IMR-90 (cell line): ENCODE measurements at regions not wholly inside any gene's neighbourhood (a gene's known extent, or its start where the extent isn't known, plus 50 kb on each side); places are given as distances from the start of the nearest gene placed in this dataset.

Experiments used
- ATAC-seq: fragments of 200-7000 bp; cut with Tn5 transposase; 2 replicates; pipeline ENCODE4 v1.9.1; 2020; ENCODE audit warnings: low read depth, mild to moderate bottlenecking, moderate library complexity
- BruUV-seq: library from RNA; stranded (reverse); fragments of 400-500 nt; replicated peaks from 2 replicates; lab custom pipeline; 2021; lab: Mats Ljungman, UMichigan
- CTCF ChIA-PET: fragments of 300-600 bp; formaldehyde crosslinking; extraction: SDS; loops from one replicate; lab custom pipeline; 2021; ENCODE audit warnings: antibody characterized with exemption; lab: Yijun Ruan, JAX
- POLR2A ChIA-PET: fragments of 300-600 bp; sonication (Branson Sonifier 250); formaldehyde crosslinking; loops from one replicate; lab custom pipeline; 2022; ENCODE audit warnings: antibody characterized with exemption; ENCODE audit not compliant: unreplicated experiment; lab: Charles Lee
- DNase-seq: peaks from one replicate; pipeline ENCODE4 v3.0.0; 2013
- H2AFZ ChIP-seq: replicated peaks from 2 replicates; pipeline ENCODE3; 2013; ENCODE audit warnings: low read length, mild to moderate bottlenecking; ENCODE audit not compliant: poor library complexity
- H2AK5ac ChIP-seq: 2 replicates; pipeline ENCODE4 v1.6.1; 2013; ENCODE audit warnings: low read depth, low read length, inconsistent platforms
- H2AK9ac ChIP-seq: replicated peaks from 2 replicates; pipeline ENCODE3; 2013; ENCODE audit warnings: mild to moderate bottlenecking, low read depth, low read length, moderate library complexity; ENCODE audit not compliant: poor library complexity
- H2BK120ac ChIP-seq: 2 replicates; pipeline ENCODE4 v1.6.1; 2013; ENCODE audit warnings: low read depth, low read length, inconsistent platforms
- H2BK15ac ChIP-seq: 3 replicates; pipeline ENCODE4 v1.6.1; 2013; ENCODE audit warnings: low read depth, low read length, inconsistent platforms
- H2BK20ac ChIP-seq: 2 replicates; pipeline ENCODE4 v1.6.1; 2013; ENCODE audit warnings: low read depth, mild to moderate bottlenecking, inconsistent platforms, low read length, moderate library complexity
- H2BK5ac ChIP-seq: 2 replicates; pipeline ENCODE4 v1.6.1; 2013; ENCODE audit warnings: mild to moderate bottlenecking, low read depth, low read length, inconsistent platforms; ENCODE audit not compliant: poor library complexity, severe bottlenecking
- H3K14ac ChIP-seq: replicated peaks from 2 replicates; pipeline ENCODE4 v1.6.1; 2013; ENCODE audit warnings: low read depth, low read length, inconsistent platforms
- H3K18ac ChIP-seq: 2 replicates; pipeline ENCODE4 v1.6.1; 2013; ENCODE audit warnings: low read depth, low read length, control low read depth
- H3K23ac ChIP-seq: 2 replicates; pipeline ENCODE4 v1.6.1; 2013; ENCODE audit warnings: low read depth, low read length, inconsistent platforms
- H3K27ac ChIP-seq: 2 replicates; pipeline ENCODE4 v1.5.1; 2013; ENCODE audit warnings: mild to moderate bottlenecking, control low read depth, low read length; ENCODE audit not compliant: insufficient read depth
- H3K27me3 ChIP-seq: 2 replicates; pipeline ENCODE4 v1.6.1; 2013; ENCODE audit warnings: low read length; ENCODE audit not compliant: control insufficient read depth, insufficient read depth
- H3K36me3 ChIP-seq: 2 replicates; pipeline ENCODE4 v1.6.1; 2013; ENCODE audit warnings: low read length, mixed read lengths; ENCODE audit not compliant: control insufficient read depth, insufficient read depth
- H3K4ac ChIP-seq: 2 replicates; pipeline ENCODE4 v1.6.1; 2013; ENCODE audit warnings: low read depth, low read length, inconsistent platforms
- H3K4me1 ChIP-seq: 2 replicates; pipeline ENCODE4 v1.6.1; 2013; ENCODE audit warnings: low read length, mixed read lengths; ENCODE audit not compliant: control insufficient read depth, insufficient read depth
- H3K4me2 ChIP-seq: 2 replicates; pipeline ENCODE4 v1.6.1; 2013; ENCODE audit warnings: low read depth, mild to moderate bottlenecking, control low read depth, low read length, moderate library complexity
- H3K4me3 ChIP-seq: 2 replicates; pipeline ENCODE4 v1.5.1; 2013; ENCODE audit warnings: low read depth, mild to moderate bottlenecking, control low read depth, low read length, moderate library complexity; ENCODE audit not compliant: insufficient read depth
- H3K56ac ChIP-seq: 2 replicates; pipeline ENCODE4 v1.6.1; 2013; ENCODE audit warnings: low read length, inconsistent platforms; ENCODE audit not compliant: insufficient read depth; ENCODE audit errors: extremely low read depth
- H3K79me1 ChIP-seq, 2 experiments: 2 replicates each; pipeline ENCODE4 v1.6.1; 2013; ENCODE audit warnings: low read length in 2 of 2, inconsistent platforms in 1 of 2, low read depth in 1 of 2
- H3K9ac ChIP-seq: 2 replicates; pipeline ENCODE4 v1.6.1; 2013; ENCODE audit warnings: low read depth, low read length, control low read depth
- H3K9me1 ChIP-seq: 2 replicates; pipeline ENCODE4 v1.6.1; 2013; ENCODE audit warnings: low read length, inconsistent platforms; ENCODE audit not compliant: insufficient read depth
- H3K9me3 ChIP-seq: 2 replicates; pipeline ENCODE4 v1.6.1; 2013; ENCODE audit warnings: low read length; ENCODE audit not compliant: control insufficient read depth, insufficient read depth
- H4K20me1 ChIP-seq: 2 replicates; pipeline ENCODE4 v1.6.1; 2013; ENCODE audit warnings: low read length, inconsistent platforms; ENCODE audit not compliant: insufficient read depth
- H4K5ac ChIP-seq: 2 replicates; pipeline ENCODE4 v1.6.1; 2013; ENCODE audit warnings: mild to moderate bottlenecking, low read depth, low read length, control low read depth
- H4K8ac ChIP-seq, 2 experiments: 2 replicates each; pipeline ENCODE4 v1.6.1; 2013; ENCODE audit warnings: low read depth in 2 of 2, low read length in 2 of 2, control low read depth in 1 of 2, inconsistent platforms in 1 of 2
- H4K91ac ChIP-seq: 2 replicates; pipeline ENCODE4 v1.6.1; 2013; ENCODE audit warnings: low read depth, low read length, inconsistent platforms; ENCODE audit not compliant: insufficient read depth
- FOS ChIP-seq: fragments of 150-350 bp; IDR thresholded peaks from 2 replicates; pipeline ENCODE4 v1.6.1; 2016; ENCODE audit warnings: low read depth, low read length
- MAFK ChIP-seq: IDR thresholded peaks from 2 replicates; pipeline ENCODE4 v1.6.1; 2012; ENCODE audit warnings: low read depth, low read length, improper control_type of control experiment
- MXI1 ChIP-seq: IDR thresholded peaks from 2 replicates; pipeline ENCODE4 v1.6.1; 2012; ENCODE audit warnings: low read depth, mild to moderate bottlenecking, low read length, moderate library complexity, borderline replicate concordance
- WGBS, 2 experiments: methylation state at CpG; one replicate each; pipeline versions ENCODE4 v1.1.5 to v1.1.7; 2013; ENCODE audit warnings: missing lambda C conversion rate in 2 of 2; ENCODE audit not compliant: insufficient read length in 1 of 2; ENCODE audit errors: extremely low coverage in 2 of 2; 5-methylcytosine and 5-hydroxymethylcytosine counted together
- dilution Hi-C: fragments of 300-500 bp; cut with HindIII; formaldehyde crosslinking; loops from one replicate; pipeline ENCODE4 v1.14.3; 2018; ENCODE audit warnings: low sequenced_read_pairs; ENCODE audit not compliant: unreplicated experiment
- in situ Hi-C: fragments of 300-500 bp; cut with MboI; formaldehyde crosslinking; loops from 3 replicates; pipeline ENCODE4 v1.14.3; 2019; ENCODE audit warnings: low sequenced_read_pairs, inconsistent platforms, mixed read lengths
- intact Hi-C: fragments of 100-400 bp; cut with micrococcal nuclease; formaldehyde crosslinking; loops from 2 replicates; pipeline ENCODE4 v1.10.0; 2022

- DNase-seq (peak; percentile 2), ATAC-seq (no peak)
- Histone ChIP-seq H3K4me2 (no peak overlapping the region), H2BK120ac (no peak overlapping the region), H3K9ac (no peak overlapping the region), H4K91ac (no peak overlapping the region), H4K5ac (no peak overlapping the region), H3K4ac (no peak overlapping the region), H2BK20ac (no peak overlapping the region), H3K27me3 (no peaks in the 10 kb centered on the region), H3K79me1 (no peaks in the 10 kb centered on the region), H3K23ac (no peak overlapping the region), H2AFZ (no peak overlapping the region), H3K14ac (no peak overlapping the region), H3K18ac (no peak overlapping the region), H2BK5ac (no peak overlapping the region), H3K9me1 (no peaks in the 10 kb centered on the region), H2BK15ac (no peak overlapping the region), H3K27ac (no peak overlapping the region), H3K9me3 (peaks cover 21% of the 10 kb centered on the region), H3K4me3 (no peak overlapping the region), H2AK5ac (no peak overlapping the region), H3K56ac (no peak overlapping the region), H4K20me1 (no peaks in the 10 kb centered on the region), H3K36me3 (no peaks in the 10 kb centered on the region), H2AK9ac (no peak overlapping the region), H4K8ac (no peak overlapping the region), H3K4me1 (no peaks in the 10 kb centered on the region)
- ChIA-PET POLR2A (no interaction called here), CTCF (no interaction called here)
- no peak for TF ChIP-seq FOS
- TF ChIP-seq MAFK, result no peak
- TF ChIP-seq MXI1, result no peak
- WGBS, 2 experiments, result no CpG with 5 or more reads among the region's 4 CpGs
- dilution Hi-C loops, result no loop called here
- intact Hi-C loops, result no loop called here
- in situ Hi-C loops, result no loop called here
- BruUV-seq, result no TSS peak
Observed at GRCh38 chr10:117609095-117609795, 66.7 kb downstream of the EMX2 start.
